ENCODE measurements at regions not wholly inside any gene's neighbourhood (a gene's known extent, or its start where the extent isn't known, plus 50 kb on each side); places are given as distances from the start of the nearest gene placed in this dataset.

- no peak for TF ChIP-seq EP300 (IDR thresholded peaks at IDR 0.05; ENCODE audit: borderline replicate concordance)
- no peak for TF ChIP-seq RAD21 (IDR thresholded peaks at IDR 0.05; ENCODE audit: low read depth)
- no peak for TF ChIP-seq CEBPB (IDR thresholded peaks at IDR 0.05)
- no peak for TF ChIP-seq FOXM1 (IDR thresholded peaks at IDR 0.05; ENCODE audit: borderline replicate concordance, low read depth)
- TF ChIP-seq USF1 (IDR thresholded peaks at IDR 0.05) = no peak
- TF ChIP-seq, protein P1, sequence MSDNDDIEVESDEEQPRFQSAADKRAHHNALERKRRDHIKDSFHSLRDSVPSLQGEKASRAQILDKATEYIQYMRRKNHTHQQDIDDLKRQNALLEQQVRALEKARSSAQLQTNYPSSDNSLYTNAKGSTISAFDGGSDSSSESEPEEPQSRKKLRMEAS (IDR thresholded peaks at IDR 0.05) = no peak
- no peak for TF ChIP-seq CREB1 (IDR thresholded peaks at IDR 0.05; ENCODE audit: low read depth)
- TF ChIP-seq EGR1 (IDR thresholded peaks at IDR 0.05) = no peak
- no peak for TF ChIP-seq NFIC (IDR thresholded peaks at IDR 0.05)
- TF ChIP-seq REST (IDR thresholded peaks at IDR 0.05; ENCODE audit: low read depth) = no peak
- TF ChIP-seq TAF1 (IDR thresholded peaks at IDR 0.05; ENCODE audit: low read depth) = no peak
- no peak for TF ChIP-seq YY1 (IDR thresholded peaks at IDR 0.05; ENCODE audit: low read depth)
- TF ChIP-seq TEAD4 (IDR thresholded peaks at IDR 0.05) = no peak
Observed at GRCh38 chr6:19712012-19712688, 125.0 kb upstream of the ID4 start.

DNA sequence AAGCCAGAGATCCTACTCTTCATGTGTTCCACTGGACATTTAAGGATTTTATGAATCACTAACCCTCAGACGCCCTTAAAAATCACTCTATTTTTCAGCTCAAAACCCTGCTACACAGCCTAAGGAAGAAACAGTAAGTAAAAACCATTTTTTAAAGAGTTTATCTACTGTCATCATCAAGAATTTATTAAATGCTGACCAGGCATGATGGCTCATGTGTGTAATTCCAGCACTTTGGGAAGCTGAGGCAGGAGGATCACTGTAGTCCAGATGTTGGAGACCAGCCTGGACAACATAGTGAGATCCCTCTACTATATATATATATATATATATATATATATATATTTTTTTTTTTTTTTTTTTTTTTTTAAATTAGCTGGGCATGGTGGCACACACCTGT lies 124.2 kb upstream of the ID4 start:
- TF ChIP-seq RAD21 (IDR thresholded peaks at IDR 0.05; ENCODE audit: low read depth) (no peak), EGR1 (IDR thresholded peaks at IDR 0.05) (no peak), TEAD4 (IDR thresholded peaks at IDR 0.05) (no peak), CEBPB (IDR thresholded peaks at IDR 0.05) (no peak), NFIC (IDR thresholded peaks at IDR 0.05) (no peak), USF1 (IDR thresholded peaks at IDR 0.05) (no peak), EP300 (IDR thresholded peaks at IDR 0.05; ENCODE audit: borderline replicate concordance) (no peak), REST (IDR thresholded peaks at IDR 0.05; ENCODE audit: low read depth) (no peak), TCF12 (IDR thresholded peaks at IDR 0.05; ENCODE audit: low read depth) (no peak), TAF1 (IDR thresholded peaks at IDR 0.05; ENCODE audit: low read depth) (no peak)

- TF ChIP-seq CEBPB (IDR thresholded peaks at IDR 0.05) (no peak), RAD21 (IDR thresholded peaks at IDR 0.05; ENCODE audit: low read depth) (no peak), CREB1 (IDR thresholded peaks at IDR 0.05; ENCODE audit: low read depth) (no peak), EGR1 (IDR thresholded peaks at IDR 0.05) (no peak), TEAD4 (IDR thresholded peaks at IDR 0.05) (no peak), TAF1 (IDR thresholded peaks at IDR 0.05; ENCODE audit: low read depth) (no peak), ZBTB7A (IDR thresholded peaks at IDR 0.05; ENCODE audit: low read depth) (no peak), REST (IDR thresholded peaks at IDR 0.05; ENCODE audit: low read depth) (no peak), NFIC (IDR thresholded peaks at IDR 0.05) (no peak), EP300 (IDR thresholded peaks at IDR 0.05; ENCODE audit: borderline replicate concordance) (no peak), YY1 (IDR thresholded peaks at IDR 0.05; ENCODE audit: low read depth) (no peak), USF1 (IDR thresholded peaks at IDR 0.05) (no peak), TCF12 (IDR thresholded peaks at IDR 0.05; ENCODE audit: low read depth) (no peak), FOXM1 (IDR thresholded peaks at IDR 0.05; ENCODE audit: borderline replicate concordance, low read depth) (no peak)
- TF ChIP-seq, protein P1 (IDR thresholded peaks at IDR 0.05) = no peak
Observed at GRCh38 chr6:19713411-19713810, 123.8 kb upstream of the ID4 start.

DNA sequence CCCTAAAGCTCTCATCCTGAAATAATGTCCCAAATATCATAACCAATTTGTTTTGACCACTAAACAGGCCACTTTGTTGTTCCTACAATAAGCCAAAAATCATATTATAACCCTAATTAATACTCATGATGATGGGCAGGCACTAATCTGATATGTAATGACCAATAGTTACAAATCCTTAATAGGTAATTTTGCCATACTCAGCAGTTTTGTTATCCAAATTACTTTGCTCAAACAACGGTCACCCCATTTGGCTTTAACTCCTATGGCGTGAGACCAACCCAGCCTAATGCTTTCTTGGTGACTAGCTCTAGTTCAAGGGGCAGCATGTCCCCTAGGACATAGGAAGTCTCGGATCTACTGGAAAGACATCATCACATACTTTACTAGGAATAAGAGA lies 123.2 kb upstream of the ID4 start:
- TF ChIP-seq NFIC (IDR thresholded peaks at IDR 0.05) (no peak), EGR1 (IDR thresholded peaks at IDR 0.05) (no peak), TAF1 (IDR thresholded peaks at IDR 0.05; ENCODE audit: low read depth) (no peak), RAD21 (IDR thresholded peaks at IDR 0.05; ENCODE audit: low read depth) (no peak), FOXM1 (IDR thresholded peaks at IDR 0.05; ENCODE audit: borderline replicate concordance, low read depth) (no peak), REST (IDR thresholded peaks at IDR 0.05; ENCODE audit: low read depth) (no peak), TEAD4 (IDR thresholded peaks at IDR 0.05) (no peak), TCF12 (IDR thresholded peaks at IDR 0.05; ENCODE audit: low read depth) (no peak), CEBPB (IDR thresholded peaks at IDR 0.05) (no peak), USF1 (IDR thresholded peaks at IDR 0.05) (no peak), CREB1 (IDR thresholded peaks at IDR 0.05; ENCODE audit: low read depth) (no peak), YY1 (IDR thresholded peaks at IDR 0.05; ENCODE audit: low read depth) (no peak)
- TF ChIP-seq, protein P1 (IDR thresholded peaks at IDR 0.05) = no peak
